H1 (cell line): ENCODE measurements at regions not wholly inside any gene's neighbourhood (a gene's known extent, or its start where the extent isn't known, plus 50 kb on each side); places are given as distances from the start of the nearest gene placed in this dataset.

Experiments used
- EP300 ChIP-seq, 2 experiments: IDR thresholded peaks; 1 replicate in 1 of 2; 2 replicates in 1 of 2; pipeline ENCODE4 v1.6.1; 2011 to 2012; ENCODE audit warnings: low read depth in 2 of 2, low read length in 2 of 2, mild to moderate bottlenecking in 2 of 2, borderline replicate concordance in 1 of 2, inconsistent platforms in 1 of 2, moderate library complexity in 1 of 2
- JUN ChIP-seq: IDR thresholded peaks from 2 replicates; pipeline ENCODE4 v1.6.1; 2011; ENCODE audit warnings: low read depth, mild to moderate bottlenecking, improper control_type of control experiment, low read length
- TF ChIP-seq, protein P1 (sequence below), 3 experiments: IDR thresholded peaks; 1 replicate in 2 of 3; 2 replicates in 1 of 3; pipeline versions ENCODE4 v1.5.1 to v1.6.1; 2011; ENCODE audit warnings: low read length in 3 of 3, mild to moderate bottlenecking in 3 of 3, inconsistent platforms in 2 of 3, low read depth in 1 of 3, moderate library complexity in 1 of 3; ENCODE audit not compliant: insufficient read depth in 1 of 3; ENCODE audit errors: control extremely low read depth in 1 of 3

DNA sequence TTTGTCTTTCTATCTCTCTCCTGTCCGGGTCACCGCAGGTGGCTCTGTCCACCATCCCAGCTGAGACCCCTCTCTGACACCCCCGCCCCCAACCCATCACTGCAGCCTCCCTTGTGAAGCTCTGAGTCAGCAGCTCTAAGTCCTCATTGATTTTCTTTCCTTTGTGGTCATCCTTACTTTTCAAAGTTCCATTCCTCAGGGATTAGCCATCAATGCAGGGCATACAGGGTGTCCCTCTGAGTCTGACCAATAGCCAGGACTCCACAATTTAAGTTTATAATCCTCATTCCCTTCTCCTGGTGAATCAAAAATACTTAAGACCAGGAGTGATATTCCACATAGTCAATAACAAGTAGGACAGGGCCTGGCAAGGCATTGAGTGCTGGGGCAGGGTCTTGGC is 333.3 kb upstream of the CNR1 start:
- TF ChIP-seq EP300 (IDR thresholded peaks at IDR 0.05; ENCODE audit: borderline replicate concordance in 1 of 2, low read depth in 2 of 2, low read length in 2 of 2), result no peak
- no peak for TF ChIP-seq JUN
- TF ChIP-seq, protein P1, sequence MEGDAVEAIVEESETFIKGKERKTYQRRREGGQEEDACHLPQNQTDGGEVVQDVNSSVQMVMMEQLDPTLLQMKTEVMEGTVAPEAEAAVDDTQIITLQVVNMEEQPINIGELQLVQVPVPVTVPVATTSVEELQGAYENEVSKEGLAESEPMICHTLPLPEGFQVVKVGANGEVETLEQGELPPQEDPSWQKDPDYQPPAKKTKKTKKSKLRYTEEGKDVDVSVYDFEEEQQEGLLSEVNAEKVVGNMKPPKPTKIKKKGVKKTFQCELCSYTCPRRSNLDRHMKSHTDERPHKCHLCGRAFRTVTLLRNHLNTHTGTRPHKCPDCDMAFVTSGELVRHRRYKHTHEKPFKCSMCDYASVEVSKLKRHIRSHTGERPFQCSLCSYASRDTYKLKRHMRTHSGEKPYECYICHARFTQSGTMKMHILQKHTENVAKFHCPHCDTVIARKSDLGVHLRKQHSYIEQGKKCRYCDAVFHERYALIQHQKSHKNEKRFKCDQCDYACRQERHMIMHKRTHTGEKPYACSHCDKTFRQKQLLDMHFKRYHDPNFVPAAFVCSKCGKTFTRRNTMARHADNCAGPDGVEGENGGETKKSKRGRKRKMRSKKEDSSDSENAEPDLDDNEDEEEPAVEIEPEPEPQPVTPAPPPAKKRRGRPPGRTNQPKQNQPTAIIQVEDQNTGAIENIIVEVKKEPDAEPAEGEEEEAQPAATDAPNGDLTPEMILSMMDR (IDR thresholded peaks at IDR 0.05; ENCODE audit: control extremely low read depth in 1 of 3, insufficient read depth in 1 of 3, low read depth in 1 of 3, low read length in 3 of 3), result no peak
